MCF 10A (cell line): ENCODE measurements at regions not wholly inside any gene's neighbourhood (a gene's known extent, or its start where the extent isn't known, plus 50 kb on each side); places are given as distances from the start of the nearest gene placed in this dataset.

Source experiments
- BruUV-seq: library from RNA; stranded (reverse); fragments of 400-500 nt; replicated peaks from 2 replicates; lab custom pipeline; 2021; lab: Mats Ljungman, UMichigan
- CTCF ChIA-PET: fragments of 300-600 bp; sonication (Branson Sonifier 250); formaldehyde crosslinking; extraction: SDS; loops from one replicate; lab custom pipeline; 2021; ENCODE audit warnings: antibody characterized with exemption, inconsistent platforms; lab: Yijun Ruan, JAX
- POLR2A ChIA-PET: fragments of 300-600, 350-650 bp; sonication (Branson Sonifier 250); formaldehyde crosslinking; extraction: SDS; loops from one replicate; lab custom pipeline; 2020; ENCODE audit warnings: antibody characterized with exemption, inconsistent platforms; lab: Yijun Ruan, JAX
- DNase-seq: peaks from one replicate; pipeline ENCODE4 v3.0.0-alpha.2; 2018; ENCODE audit not compliant: unreplicated experiment
- H3K27ac Mint-ChIP-seq: one replicate; pipeline ENCODE4 v1.8.0; 2022; ENCODE audit warnings: mild to moderate bottlenecking, low read depth, mixed read lengths; ENCODE audit not compliant: unreplicated experiment
- H3K27me3 Mint-ChIP-seq: one replicate; pipeline ENCODE4 v1.8.0; 2022; ENCODE audit warnings: mixed read lengths; ENCODE audit not compliant: insufficient read depth, unreplicated experiment
- H3K36me3 Mint-ChIP-seq: one replicate; pipeline ENCODE4 v1.8.0; 2022; ENCODE audit warnings: mild to moderate bottlenecking, moderate library complexity, mixed read lengths; ENCODE audit not compliant: insufficient read depth, unreplicated experiment
- H3K4me1 Mint-ChIP-seq: one replicate; pipeline ENCODE4 v1.8.0; 2022; ENCODE audit warnings: mixed read lengths; ENCODE audit not compliant: insufficient read depth, unreplicated experiment
- H3K4me3 Mint-ChIP-seq: one replicate; pipeline ENCODE4 v1.8.0; 2022; ENCODE audit warnings: mild to moderate bottlenecking, moderate library complexity, mixed read lengths; ENCODE audit not compliant: unreplicated experiment
- H3K9me3 Mint-ChIP-seq: one replicate; pipeline ENCODE4 v1.8.0; 2022; ENCODE audit warnings: mixed read lengths; ENCODE audit not compliant: unreplicated experiment
- CTCF ChIP-seq: fragments of 200-600 bp; IDR thresholded peaks from one replicate; pipeline ENCODE4 v1.8.0; 2022; ENCODE audit warnings: antibody characterized with exemption, mild to moderate bottlenecking; ENCODE audit not compliant: unreplicated experiment
- intact Hi-C: fragments of 100-400 bp; cut with micrococcal nuclease; formaldehyde crosslinking; loops from 2 replicates; pipeline ENCODE4 v1.14.1; 2022

GRCh38 chr18:76657911-76658470, 162.9 kb upstream of the ZNF516 start:
- CTCF ChIA-PET: interaction anchor here (0.6 to 1.1 kb wide), 5 partner anchors 14 to 291 kb away, joined by 3 to 4 read pairs (median 3); no protein-coding TSS in a partner anchor
- H3K27me3 Mint-ChIP-seq: peaks cover 28% of the 10 kb centered on the region
- no TSS peak for BruUV-seq
- no peaks in the 10 kb centered on the region for H3K4me1 Mint-ChIP-seq
- no peak overlapping the region for H3K27ac Mint-ChIP-seq
- no peak for TF ChIP-seq CTCF
- H3K36me3 Mint-ChIP-seq: no peaks in the 10 kb centered on the region
- POLR2A ChIA-PET: no interaction called here
- intact Hi-C loops: no loop called here
- H3K9me3 Mint-ChIP-seq: no peaks in the 10 kb centered on the region
- DNase-seq: no peak
- no peak overlapping the region for H3K4me3 Mint-ChIP-seq

GRCh38 chr18:76656925-76657827, 162.1 kb upstream of the ZNF516 start:
- no peaks in the 10 kb centered on the region for H3K4me1 Mint-ChIP-seq
- no peaks in the 10 kb centered on the region for H3K9me3 Mint-ChIP-seq
- no peak overlapping the region for H3K4me3 Mint-ChIP-seq
- intact Hi-C loops: no loop called here
- ChIA-PET CTCF (interaction anchor here (0.6 to 1.1 kb wide), 3 partner anchors 22 to 30 kb away, joined by 3 to 4 read pairs (median 3); no protein-coding TSS in a partner anchor), POLR2A (no interaction called here)
- BruUV-seq: no TSS peak
- DNase-seq: no peak
- TF ChIP-seq CTCF: no peak
- H3K27ac Mint-ChIP-seq: no peak overlapping the region
- peaks cover 28% of the 10 kb centered on the region for H3K27me3 Mint-ChIP-seq
- H3K36me3 Mint-ChIP-seq: no peaks in the 10 kb centered on the region

DNA sequence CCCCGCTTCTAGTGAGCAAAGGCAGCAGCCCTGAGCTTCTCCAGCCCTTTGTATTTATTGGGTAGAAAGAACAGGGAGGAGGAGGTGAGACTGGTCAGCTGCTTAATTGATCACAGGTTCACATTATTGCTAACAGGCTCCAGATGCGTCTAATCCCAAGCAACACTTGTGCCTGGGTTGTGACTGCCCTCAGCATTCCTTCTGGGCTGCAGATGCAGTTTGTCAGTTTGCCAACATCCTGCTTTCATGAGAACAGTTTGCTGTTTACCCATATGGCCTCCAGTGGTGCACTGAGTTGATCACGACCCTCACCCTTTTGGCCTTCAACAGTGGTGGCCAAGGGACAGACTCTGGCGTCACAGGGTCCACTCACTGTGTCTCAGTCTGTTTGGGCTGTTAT, 159.5 kb upstream of the ZNF516 start:
- BruUV-seq: no TSS peak
- intact Hi-C loops: no loop called here
- Mint-ChIP-seq H3K4me1 (no peaks in the 10 kb centered on the region), H3K27ac (no peak overlapping the region), H3K27me3 (peaks cover 49% of the 10 kb centered on the region), H3K4me3 (no peak overlapping the region), H3K9me3 (peaks cover 10% of the 10 kb centered on the region), H3K36me3 (no peaks in the 10 kb centered on the region)
- DNase-seq: no peak
- CTCF ChIA-PET: no interaction called here
- POLR2A ChIA-PET: no interaction called here
- no peak for TF ChIP-seq CTCF

DNA sequence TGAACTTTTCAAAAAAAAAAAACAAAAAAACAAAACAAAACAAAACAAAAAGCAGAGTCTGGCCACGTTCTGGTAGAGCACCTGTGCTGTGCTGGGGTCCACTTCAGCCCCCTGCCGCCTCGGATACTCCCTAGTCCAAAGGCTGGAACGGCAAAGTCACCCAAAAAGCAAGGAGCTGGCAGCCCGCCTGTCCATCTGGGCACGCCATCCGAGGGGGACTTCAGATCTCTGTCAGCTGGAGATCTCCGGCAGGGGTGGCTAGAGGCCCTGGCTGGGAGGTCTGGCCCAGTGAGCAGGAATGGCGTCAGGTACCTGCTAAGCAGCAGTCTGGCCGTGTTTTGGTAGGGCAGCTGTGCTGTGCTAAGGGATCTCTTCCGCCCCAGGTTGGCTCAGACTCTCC, 152.3 kb upstream of the ZNF516 start:
- Mint-ChIP-seq H3K4me3 (no peak overlapping the region), H3K27me3 (peaks cover 25% of the 10 kb centered on the region), H3K27ac (no peak overlapping the region), H3K36me3 (no peaks in the 10 kb centered on the region), H3K9me3 (peaks cover 10% of the 10 kb centered on the region), H3K4me1 (no peaks in the 10 kb centered on the region)
- no TSS peak for BruUV-seq
- DNase-seq: no peak
- POLR2A ChIA-PET: no interaction called here
- intact Hi-C loops: no loop called here
- CTCF ChIA-PET: interaction anchor here (0.6 kb wide), 1 partner anchor 196 kb away, joined by 3 read pairs; no protein-coding TSS in a partner anchor
- no peak for TF ChIP-seq CTCF
